Astrocyte (in vitro differentiated cells and primary cell): ENCODE measurements at regions not wholly inside any gene's neighbourhood (a gene's known extent, or its start where the extent isn't known, plus 50 kb on each side); places are given as distances from the start of the nearest gene placed in this dataset.

Experiments used
- EZH2 ChIP-seq: IDR thresholded peaks from 2 replicates; pipeline ENCODE4 v1.6.1; 2012; ENCODE audit warnings: mild to moderate bottlenecking, low read length, inconsistent platforms; ENCODE audit not compliant: insufficient read depth
- TF ChIP-seq, protein P1 (sequence below): IDR thresholded peaks from 2 replicates; pipeline ENCODE4 v1.5.1; 2011; ENCODE audit warnings: low read depth, mild to moderate bottlenecking, inconsistent platforms, low read length, moderate library complexity; ENCODE audit not compliant: insufficient read depth

GRCh38 chr12:23113781-23114180 is 488.8 kb downstream of the ETNK1 start:
- TF ChIP-seq, protein P1, sequence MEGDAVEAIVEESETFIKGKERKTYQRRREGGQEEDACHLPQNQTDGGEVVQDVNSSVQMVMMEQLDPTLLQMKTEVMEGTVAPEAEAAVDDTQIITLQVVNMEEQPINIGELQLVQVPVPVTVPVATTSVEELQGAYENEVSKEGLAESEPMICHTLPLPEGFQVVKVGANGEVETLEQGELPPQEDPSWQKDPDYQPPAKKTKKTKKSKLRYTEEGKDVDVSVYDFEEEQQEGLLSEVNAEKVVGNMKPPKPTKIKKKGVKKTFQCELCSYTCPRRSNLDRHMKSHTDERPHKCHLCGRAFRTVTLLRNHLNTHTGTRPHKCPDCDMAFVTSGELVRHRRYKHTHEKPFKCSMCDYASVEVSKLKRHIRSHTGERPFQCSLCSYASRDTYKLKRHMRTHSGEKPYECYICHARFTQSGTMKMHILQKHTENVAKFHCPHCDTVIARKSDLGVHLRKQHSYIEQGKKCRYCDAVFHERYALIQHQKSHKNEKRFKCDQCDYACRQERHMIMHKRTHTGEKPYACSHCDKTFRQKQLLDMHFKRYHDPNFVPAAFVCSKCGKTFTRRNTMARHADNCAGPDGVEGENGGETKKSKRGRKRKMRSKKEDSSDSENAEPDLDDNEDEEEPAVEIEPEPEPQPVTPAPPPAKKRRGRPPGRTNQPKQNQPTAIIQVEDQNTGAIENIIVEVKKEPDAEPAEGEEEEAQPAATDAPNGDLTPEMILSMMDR, result no peak
- no peak for TF ChIP-seq EZH2
